IgD-negative memory B cell (primary cell): ENCODE measurements at regions not wholly inside any gene's neighbourhood (a gene's known extent, or its start where the extent isn't known, plus 50 kb on each side); places are given as distances from the start of the nearest gene placed in this dataset.
"Not testable (repeated sequence)": the region's sequence is repeated elsewhere in the genome, so short reads cannot be mapped to it uniquely, and the experiment has no call there.

Experiments
- H3K27ac Mint-ChIP-seq, 3 donors: one replicate each; pipeline ENCODE4 v1.8.0; 2020 to 2022; ENCODE audit warnings: mild to moderate bottlenecking in 3 of 3, mixed read lengths in 3 of 3, moderate library complexity in 1 of 3
- H3K27me3 Mint-ChIP-seq: one replicate; pipeline ENCODE4 v1.8.0; 2021; ENCODE audit warnings: mixed read lengths
- H3K36me3 Mint-ChIP-seq: one replicate; pipeline ENCODE4 v1.8.0; 2020; ENCODE audit warnings: mild to moderate bottlenecking, mixed read lengths
- H3K4me1 Mint-ChIP-seq, 3 donors: one replicate each; pipeline ENCODE4 v1.8.0; 2020 to 2022; ENCODE audit warnings: mixed read lengths in 3 of 3, mild to moderate bottlenecking in 1 of 3
- H3K4me3 Mint-ChIP-seq, 4 donors: one replicate each; pipeline ENCODE4 v1.8.0; 2020 to 2022; ENCODE audit warnings: mild to moderate bottlenecking in 4 of 4, mixed read lengths in 4 of 4, moderate library complexity in 3 of 4
- H3K9me3 Mint-ChIP-seq, 3 donors: one replicate each; pipeline ENCODE4 v1.8.0; 2020 to 2021; ENCODE audit warnings: mixed read lengths in 3 of 3, mild to moderate bottlenecking in 1 of 3

DNA sequence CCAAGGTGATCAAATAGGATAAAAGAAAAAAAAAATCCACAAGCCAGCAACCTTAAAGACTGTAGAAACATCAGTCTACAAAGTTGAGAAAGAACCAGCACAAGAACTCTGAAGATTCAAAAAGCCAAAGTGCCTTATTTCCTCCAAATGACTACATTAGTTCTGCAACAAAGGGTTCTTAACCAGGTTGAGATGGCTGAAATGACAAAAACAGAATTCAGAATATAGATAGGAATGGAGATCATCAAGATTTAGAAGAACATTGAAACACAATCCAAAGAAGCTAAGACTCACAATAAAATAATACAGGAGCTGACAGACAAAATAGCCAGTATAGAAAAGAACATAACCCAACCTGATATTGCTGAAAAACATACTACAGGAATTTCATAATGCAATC is 156.5 kb upstream of the ZCCHC13 start:
- Mint-ChIP-seq H3K4me3 (no peak overlapping the region), H3K4me1 (peaks cover 0 to 3% (median 0%) of the 10 kb centered on the region in 3 donors), H3K27ac (no peak overlapping the region), H3K27me3 (peaks cover 1% of the 10 kb centered on the region), H3K36me3 (peaks cover 7% of the 10 kb centered on the region), H3K9me3 (peaks cover 0 to 4% (median 0%) of the 10 kb centered on the region in 3 donors)

DNA sequence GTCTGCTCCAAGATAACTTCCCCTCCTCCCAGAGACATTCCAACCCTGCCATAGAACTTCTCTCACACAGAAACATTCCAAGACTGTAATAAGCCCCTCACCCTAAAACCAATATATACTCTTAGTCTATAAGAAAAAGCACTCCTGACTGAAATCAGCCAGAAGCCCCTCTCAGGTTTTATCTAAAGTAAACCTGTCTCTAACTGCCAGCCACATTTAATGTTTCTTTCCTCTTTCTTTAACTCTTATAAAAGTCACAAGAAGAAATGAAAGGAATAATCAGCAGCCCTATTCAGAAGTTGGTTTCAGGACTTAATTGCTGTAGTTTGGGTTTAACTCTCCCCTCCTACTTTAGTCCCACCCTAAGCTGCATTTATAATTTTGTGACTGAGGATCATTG is 165.0 kb upstream of the ZCCHC13 start:
- Mint-ChIP-seq H3K27me3 (no peaks in the 10 kb centered on the region), H3K9me3 (no peaks in the 10 kb centered on the region), H3K4me1 (peaks cover 0 to 2% (median 0%) of the 10 kb centered on the region in 3 donors), H3K27ac (no peak overlapping the region), H3K4me3 (no peak overlapping the region), H3K36me3 (peaks cover 7% of the 10 kb centered on the region)

DNA sequence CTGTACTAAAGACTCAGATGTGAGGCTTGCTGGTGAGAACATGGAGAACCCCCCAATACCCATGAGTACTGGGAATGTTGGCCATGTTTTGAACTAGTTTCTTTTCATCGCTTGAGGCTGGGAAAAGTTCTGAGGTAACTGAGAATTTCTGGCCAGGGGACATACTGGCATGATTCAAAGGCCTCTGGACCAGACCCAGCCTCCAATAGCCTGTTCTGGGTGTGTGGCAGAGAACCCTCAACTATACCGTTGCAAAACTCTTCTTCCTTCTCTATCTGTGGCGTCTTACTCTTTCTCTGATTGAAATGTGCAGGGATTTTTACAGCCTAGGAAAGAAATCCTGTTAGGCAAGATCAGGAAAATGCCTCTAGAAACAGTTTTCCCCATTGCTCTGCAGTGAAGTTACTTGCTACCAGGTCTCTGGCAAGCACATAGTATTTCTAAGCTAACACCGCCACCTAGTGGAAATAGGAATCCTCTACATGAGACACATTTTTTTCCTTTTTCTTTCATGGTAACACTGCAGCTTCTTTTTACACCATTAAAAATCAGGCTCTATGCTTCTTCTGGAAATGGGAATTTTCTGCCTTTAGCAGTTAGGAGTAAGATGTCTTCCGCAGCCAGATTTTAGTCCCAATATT is 170.7 kb upstream of the ZCCHC13 start:
- Mint-ChIP-seq H3K27me3 (peaks cover 1% of the 10 kb centered on the region), H3K36me3 (peaks cover 2% of the 10 kb centered on the region), H3K4me3 (no peak overlapping the region), H3K27ac (no peak overlapping the region), H3K9me3 (no peaks in the 10 kb centered on the region), H3K4me1 (peaks cover 0 to 2% (median 2%) of the 10 kb centered on the region in 3 donors)

DNA sequence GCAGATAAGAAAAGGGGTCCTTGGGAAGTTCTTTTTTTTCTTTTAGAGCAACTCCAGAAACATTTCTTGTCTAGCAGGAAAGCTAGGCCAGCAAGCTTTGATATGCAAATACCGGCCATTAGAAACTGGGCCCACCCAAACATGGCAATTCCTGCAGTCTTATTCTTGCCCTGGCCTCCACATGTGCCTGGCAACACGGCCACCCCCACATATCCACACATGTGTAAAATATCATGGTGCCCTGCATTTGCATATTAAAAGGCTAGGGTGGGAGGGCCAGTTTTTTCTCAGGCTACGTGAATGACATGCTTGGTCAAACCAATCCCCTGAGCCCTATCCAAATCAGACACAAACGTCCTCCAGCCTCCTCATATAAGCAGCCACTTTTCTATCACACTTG is 171.7 kb upstream of the ZCCHC13 start:
- Mint-ChIP-seq H3K9me3 (no peaks in the 10 kb centered on the region), H3K4me3 (peak overlapping the region in 1 of 4 donors; percentile 59), H3K27ac (no peak overlapping the region), H3K27me3 (peaks cover 1% of the 10 kb centered on the region), H3K36me3 (peaks cover 2% of the 10 kb centered on the region), H3K4me1 (peaks cover 0 to 2% (median 0%) of the 10 kb centered on the region in 3 donors)

DNA sequence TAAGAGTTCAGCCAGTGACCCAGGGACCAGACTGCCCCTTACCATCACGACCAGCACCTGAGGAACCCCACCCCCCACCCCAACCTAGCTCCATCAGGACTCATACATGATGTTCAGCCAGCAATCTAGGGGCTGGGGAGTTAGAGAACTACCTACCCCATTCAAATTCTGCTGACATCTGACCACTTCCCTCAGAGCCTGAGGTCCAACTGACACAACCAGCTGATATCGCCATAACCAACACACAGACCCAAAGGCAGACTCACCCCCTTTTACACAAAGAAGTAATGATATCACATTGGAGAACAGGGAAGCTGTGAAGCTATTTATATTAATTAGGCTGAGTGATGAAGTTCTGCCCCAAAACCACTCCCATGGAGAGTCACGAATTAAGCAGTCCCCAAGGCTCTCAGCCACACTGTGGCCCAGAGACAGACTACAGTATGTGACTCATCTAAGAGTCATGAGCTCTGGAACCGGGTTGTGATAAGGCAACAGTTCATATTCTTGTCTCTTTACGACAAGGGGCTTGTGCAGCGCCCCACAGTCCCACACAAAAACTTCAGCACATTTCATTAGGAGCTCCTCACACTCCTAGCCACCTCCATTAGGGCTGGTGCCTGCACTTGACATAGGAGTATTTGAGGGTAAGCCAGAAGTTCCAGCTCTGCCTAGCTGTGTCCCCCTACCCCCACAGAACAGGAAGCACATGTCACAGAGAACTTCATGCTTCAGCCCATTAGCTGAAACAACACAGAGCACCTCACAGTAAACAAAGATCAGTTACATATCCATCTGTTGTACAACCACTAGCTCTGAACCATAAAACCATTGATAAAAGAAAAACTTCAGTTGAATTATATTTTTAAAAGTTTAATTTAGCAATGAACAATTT is 184.7 kb upstream of the ZCCHC13 start:
- Mint-ChIP-seq H3K36me3 (peaks cover 3% of the 10 kb centered on the region), H3K4me3 (no peak overlapping the region), H3K9me3 (no peaks in the 10 kb centered on the region), H3K4me1 (no peaks in the 10 kb centered on the region), H3K27me3 (no peaks in the 10 kb centered on the region), H3K27ac (no peak overlapping the region)

DNA sequence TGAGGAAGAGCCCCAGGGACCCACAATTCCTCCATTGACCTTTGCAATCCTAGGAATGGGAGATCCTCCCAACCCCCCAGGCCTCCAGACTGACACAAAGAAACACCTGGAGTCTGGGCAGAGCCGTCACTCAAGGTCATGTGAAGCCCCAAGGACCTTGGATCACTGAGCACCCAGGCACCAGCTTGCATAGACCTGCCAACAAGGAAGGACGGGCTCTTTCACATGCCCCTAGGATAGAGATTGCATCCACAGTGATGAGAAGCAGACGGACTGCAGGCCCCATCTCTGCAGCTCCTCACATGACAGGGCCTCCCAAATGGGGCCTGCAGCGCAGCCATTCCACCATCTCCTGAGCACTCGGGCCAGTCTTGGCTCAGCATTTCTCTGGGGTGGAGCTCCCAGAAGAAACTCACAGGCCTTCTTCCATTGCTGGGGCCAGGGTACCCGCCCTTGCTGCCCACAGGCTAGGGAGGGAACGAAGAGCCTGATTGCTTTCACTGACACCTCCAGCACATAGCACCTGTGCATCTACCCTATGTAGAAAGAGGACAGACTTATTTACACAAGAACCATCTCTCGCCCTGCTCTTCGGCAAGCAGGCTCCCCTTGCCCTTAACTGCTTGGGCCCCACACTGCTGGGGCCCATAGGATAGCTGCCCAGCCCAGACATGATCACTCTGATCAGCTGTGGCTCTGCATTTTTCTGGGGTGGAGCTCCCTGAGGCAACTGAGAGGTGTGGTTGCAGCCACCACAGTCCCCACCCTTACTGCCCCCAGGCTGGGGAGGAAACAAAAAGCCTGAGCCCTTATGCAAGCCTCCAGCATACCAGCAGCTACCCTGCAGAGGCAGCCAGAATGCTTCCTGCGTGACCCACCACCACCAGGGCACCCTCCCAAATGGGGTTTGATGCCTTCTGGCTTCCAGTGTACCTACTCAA is 185.7 kb upstream of the ZCCHC13 start:
- no peak overlapping the region for H3K27ac Mint-ChIP-seq
- H3K4me3 Mint-ChIP-seq, result peak overlapping the region in 1 of 4 donors; percentile 25
- no peaks in the 10 kb centered on the region for H3K27me3 Mint-ChIP-seq
- H3K36me3 Mint-ChIP-seq, result peaks cover 3% of the 10 kb centered on the region
- no peaks in the 10 kb centered on the region for H3K4me1 Mint-ChIP-seq
- no peaks in the 10 kb centered on the region for H3K9me3 Mint-ChIP-seq

DNA sequence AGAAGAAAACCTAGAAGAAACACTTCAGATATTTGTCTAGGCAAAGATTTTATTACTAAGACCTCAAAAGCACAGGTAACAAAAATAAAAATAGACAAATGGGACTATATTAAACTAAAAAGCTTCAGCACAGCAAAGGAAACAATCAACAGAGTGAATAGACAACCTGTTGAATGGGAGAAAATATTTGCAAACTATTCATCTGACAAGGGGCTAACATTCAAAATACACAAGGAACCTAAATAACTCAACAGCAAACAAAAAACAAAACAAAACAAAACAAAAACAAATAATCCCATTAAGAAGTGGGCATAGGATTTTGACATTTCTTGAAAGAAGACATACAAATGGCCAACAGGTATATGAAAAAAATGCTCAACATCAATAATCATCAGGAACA is 192.7 kb upstream of the ZCCHC13 start:
- Mint-ChIP-seq H3K27ac (no peak overlapping the region), H3K9me3 (no peaks in the 10 kb centered on the region), H3K36me3 (peaks cover 8% of the 10 kb centered on the region), H3K4me1 (peaks cover 0 to 2% (median 0%) of the 10 kb centered on the region in 3 donors), H3K27me3 (no peaks in the 10 kb centered on the region), H3K4me3 (no peak overlapping the region)

DNA sequence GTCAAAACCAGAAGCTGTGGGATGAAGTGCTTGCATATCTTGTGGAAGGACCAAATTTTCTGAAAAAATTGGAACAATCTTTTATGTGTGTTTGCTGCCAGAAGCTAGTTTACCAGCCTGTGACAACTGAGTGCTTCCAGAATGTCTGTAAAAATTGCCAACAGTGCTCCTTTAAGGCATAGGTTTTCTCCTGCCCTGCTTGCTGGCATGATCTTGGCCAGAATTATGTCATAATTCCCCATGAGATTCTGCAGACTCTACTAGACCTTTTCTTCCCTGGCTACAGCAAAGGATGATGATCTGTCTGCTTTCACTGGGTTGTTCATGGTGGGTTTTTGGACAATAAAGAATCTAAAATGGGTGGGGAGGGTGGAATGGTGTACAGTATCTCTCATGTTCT is 196.3 kb upstream of the ZCCHC13 start:
- Mint-ChIP-seq H3K4me1 (peaks cover 0 to 2% (median 0%) of the 10 kb centered on the region in 3 donors), H3K36me3 (peaks cover 5% of the 10 kb centered on the region), H3K27ac (no peak overlapping the region), H3K4me3 (no peak overlapping the region), H3K9me3 (peaks cover 0 to 2% (median 0%) of the 10 kb centered on the region in 3 donors), H3K27me3 (no peaks in the 10 kb centered on the region)

DNA sequence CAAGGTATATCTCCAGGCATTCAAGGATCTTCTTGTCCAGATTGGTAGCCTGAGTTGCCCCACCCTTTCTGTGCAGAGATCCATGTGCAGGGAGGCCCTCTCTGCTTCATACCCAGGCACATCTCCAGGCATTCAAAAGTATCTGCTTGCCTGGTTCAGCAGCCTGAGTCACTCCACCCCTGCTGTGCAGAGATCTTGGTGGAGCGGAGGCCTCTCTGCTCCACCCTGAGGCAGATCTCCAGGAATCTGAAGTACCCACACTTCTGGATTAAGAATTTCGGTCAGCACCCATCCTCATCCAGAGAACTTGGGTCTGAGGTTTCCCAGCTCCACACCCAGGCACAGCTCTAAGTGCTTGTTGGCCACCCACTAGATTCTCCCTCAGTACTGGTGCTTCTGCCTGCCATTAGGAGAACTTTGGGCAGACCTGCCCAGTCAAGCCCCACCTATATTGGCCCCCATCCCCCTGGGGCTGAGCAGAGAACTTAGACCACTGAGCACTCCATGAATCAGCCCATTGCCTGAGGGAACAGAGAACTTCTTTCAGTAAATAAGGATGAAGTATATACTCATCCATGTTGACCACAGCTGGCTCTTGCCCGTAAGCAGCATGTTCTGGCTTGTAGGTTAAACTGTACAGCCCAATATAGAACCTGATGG is 199.5 kb upstream of the ZCCHC13 start:
- peaks cover 0 to 13% (median 0%) of the 10 kb centered on the region in 3 donors for H3K9me3 Mint-ChIP-seq
- H3K27ac Mint-ChIP-seq, result no peak overlapping the region
- no peaks in the 10 kb centered on the region for H3K4me1 Mint-ChIP-seq
- no peaks in the 10 kb centered on the region for H3K27me3 Mint-ChIP-seq
- no peak overlapping the region for H3K4me3 Mint-ChIP-seq
- peaks cover 1% of the 10 kb centered on the region for H3K36me3 Mint-ChIP-seq

DNA sequence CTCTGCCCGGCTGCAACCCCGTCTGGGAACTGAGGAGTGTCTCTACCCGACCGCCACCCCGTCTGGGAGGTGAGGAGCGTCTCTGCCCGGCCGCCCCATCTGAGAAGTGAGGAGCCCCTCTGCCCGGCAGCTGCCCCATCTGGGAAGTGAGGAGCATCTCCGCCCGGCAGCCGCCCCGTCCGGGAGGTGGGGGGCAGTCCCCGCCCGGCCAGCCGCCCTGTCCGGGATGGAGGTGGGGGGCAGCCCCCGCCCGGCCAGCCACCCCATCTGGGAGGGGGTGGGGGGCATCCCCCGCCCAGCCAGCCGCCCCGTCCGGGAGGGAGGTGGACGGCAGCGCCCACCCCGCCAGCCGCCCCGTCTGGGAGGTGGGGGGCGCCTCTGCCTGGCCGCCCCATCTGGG is 205.6 kb upstream of the ZCCHC13 start:
- H3K36me3 Mint-ChIP-seq, H3K4me1 Mint-ChIP-seq, H3K4me3 Mint-ChIP-seq, H3K27me3 Mint-ChIP-seq, H3K27ac Mint-ChIP-seq: not testable (repeated sequence)
- peaks cover 0 to 11% (median 2%) of the 10 kb centered on the region in 3 donors for H3K9me3 Mint-ChIP-seq

DNA sequence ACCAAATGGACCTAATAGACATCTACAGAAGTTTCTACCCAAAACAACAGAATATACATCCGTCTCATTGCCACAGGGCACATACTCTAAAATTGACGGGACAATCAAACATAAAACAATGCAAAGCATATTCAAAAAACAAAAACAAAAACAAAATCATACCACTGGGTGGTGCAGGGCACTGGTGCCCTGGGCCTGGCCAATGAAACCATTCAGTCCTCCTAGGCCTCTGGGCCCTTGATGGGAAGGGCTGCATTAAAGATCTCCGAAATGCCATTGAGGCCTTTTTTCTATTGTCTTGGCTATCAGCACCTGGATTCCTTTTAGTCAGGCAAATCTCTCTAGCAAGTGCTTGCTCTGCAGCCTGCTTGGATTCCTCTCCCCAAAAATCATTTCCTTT is 213.9 kb upstream of the ZCCHC13 start:
- Mint-ChIP-seq H3K4me3 (no peak overlapping the region), H3K4me1 (no peaks in the 10 kb centered on the region), H3K27ac (no peak overlapping the region), H3K9me3 (peaks cover 7 to 18% (median 11%) of the 10 kb centered on the region in 3 donors), H3K36me3 (peaks cover 7% of the 10 kb centered on the region), H3K27me3 (peaks cover 3% of the 10 kb centered on the region)

DNA sequence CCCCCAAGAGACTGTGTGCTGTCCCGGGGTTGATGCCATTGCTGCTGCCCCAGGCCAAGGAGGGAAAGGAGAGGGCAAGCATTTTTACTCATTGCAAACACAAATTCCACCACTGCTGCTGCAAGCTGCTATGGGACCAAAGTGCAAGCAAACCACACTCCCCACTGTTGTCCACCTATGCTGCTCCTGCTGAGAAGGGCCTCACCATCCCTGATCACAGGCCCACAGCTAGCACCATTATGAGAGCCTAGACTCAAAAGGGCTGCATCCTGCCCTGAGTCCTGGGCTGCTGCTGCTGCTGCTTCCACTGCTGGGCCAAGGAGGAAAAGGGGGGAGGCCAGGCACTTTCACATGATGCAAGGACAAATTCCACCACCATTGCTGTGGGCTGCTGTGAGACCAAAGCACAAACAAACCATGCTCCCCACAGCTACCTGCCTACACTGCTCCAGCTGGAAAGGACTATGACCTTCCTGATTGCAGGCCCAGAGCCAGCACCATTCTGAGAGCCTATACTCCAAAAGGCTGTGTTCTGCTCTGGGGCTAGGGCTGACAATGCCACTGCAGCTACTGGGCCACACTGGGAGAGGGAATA is 218.2 kb upstream of the ZCCHC13 start:
- Mint-ChIP-seq H3K4me3 (no peak overlapping the region), H3K36me3 (peaks cover 2% of the 10 kb centered on the region), H3K27ac (no peak overlapping the region), H3K4me1 (no peaks in the 10 kb centered on the region), H3K27me3 (peaks cover 3% of the 10 kb centered on the region), H3K9me3 (peaks cover 8 to 16% (median 9%) of the 10 kb centered on the region in 3 donors)

DNA sequence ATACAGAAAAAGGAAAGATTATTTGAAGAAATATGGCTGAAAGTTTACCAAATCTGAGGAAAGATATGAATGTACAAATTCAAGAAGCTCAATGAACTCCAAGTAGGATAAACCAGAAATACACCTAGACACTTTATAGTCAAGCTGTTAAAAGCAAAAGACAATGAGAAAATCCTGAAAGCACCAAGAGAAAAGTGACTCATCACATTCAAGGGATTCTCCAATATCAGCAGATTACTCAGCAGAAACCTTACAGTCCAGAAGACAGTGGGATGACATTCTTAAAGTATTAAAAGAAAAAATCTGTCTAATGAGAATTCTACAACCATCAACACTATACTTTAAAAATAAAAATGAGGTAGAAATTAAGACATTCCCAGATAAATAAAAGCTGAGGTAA is 223.8 kb upstream of the ZCCHC13 start:
- no peak overlapping the region for H3K4me3 Mint-ChIP-seq
- H3K27ac Mint-ChIP-seq, result no peak overlapping the region
- peaks cover 3% of the 10 kb centered on the region for H3K36me3 Mint-ChIP-seq
- H3K27me3 Mint-ChIP-seq, result no peaks in the 10 kb centered on the region
- no peaks in the 10 kb centered on the region for H3K4me1 Mint-ChIP-seq
- peaks cover 6 to 18% (median 12%) of the 10 kb centered on the region in 3 donors for H3K9me3 Mint-ChIP-seq

DNA sequence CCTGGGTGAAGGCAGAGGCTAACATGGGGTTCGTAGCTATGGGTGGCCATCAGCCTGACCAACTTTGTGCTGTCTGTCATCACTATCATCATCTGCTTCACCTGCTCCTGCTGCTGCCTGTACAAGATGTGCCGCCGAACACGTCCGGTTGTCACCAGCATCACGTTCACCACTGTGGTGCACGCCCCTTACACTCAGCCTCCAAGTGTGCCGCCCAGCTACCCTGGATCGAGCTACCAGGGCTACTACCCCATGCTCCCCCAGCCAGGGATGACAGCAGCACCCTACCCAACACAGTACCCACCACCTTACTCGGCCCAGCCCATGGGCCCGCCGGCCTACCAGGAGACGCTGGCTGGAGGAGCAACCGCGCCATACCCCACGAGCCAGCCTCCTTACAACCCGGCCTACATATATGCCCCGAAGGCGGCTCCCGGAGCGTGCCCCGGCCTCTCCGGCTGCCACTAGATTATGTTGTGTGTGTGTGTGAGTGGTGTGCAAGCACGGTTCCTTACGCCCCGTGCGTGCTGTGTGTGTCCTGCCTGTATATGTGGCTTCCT is 213.4 kb upstream of the XIST start:
- Mint-ChIP-seq H3K36me3 (no peaks in the 10 kb centered on the region), H3K27me3 (no peaks in the 10 kb centered on the region), H3K9me3 (peaks cover 1 to 11% (median 6%) of the 10 kb centered on the region in 3 donors), H3K4me3 (peak overlapping the region in 1 of 4 donors; percentile 54), H3K27ac (no peak overlapping the region), H3K4me1 (no peaks in the 10 kb centered on the region)
